ENCODE measurements at regions not wholly inside any gene's neighbourhood (a gene's known extent, or its start where the extent isn't known, plus 50 kb on each side); places are given as distances from the start of the nearest gene placed in this dataset.

DNA sequence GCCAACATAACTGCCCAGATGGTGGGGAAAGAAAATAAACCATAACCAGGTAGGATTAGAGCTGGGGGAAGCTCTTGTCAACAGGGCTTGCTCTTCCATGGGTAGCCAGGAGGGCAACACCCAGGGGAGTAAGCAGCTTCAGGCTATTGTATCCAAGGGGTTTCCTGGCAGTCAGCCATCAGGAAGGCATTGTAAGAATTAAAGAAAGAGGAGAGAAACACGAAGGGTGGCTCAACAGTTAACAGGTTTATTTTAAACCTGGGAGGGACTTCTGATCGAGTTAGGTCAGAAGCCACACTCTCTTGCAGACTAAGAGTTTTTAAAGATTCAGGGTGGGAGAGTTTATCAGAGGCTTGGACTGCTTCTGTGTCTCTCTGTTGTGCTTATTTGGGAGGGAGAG is 114.2 kb downstream of the QRSL1 start:
- TF ChIP-seq, protein P1, sequence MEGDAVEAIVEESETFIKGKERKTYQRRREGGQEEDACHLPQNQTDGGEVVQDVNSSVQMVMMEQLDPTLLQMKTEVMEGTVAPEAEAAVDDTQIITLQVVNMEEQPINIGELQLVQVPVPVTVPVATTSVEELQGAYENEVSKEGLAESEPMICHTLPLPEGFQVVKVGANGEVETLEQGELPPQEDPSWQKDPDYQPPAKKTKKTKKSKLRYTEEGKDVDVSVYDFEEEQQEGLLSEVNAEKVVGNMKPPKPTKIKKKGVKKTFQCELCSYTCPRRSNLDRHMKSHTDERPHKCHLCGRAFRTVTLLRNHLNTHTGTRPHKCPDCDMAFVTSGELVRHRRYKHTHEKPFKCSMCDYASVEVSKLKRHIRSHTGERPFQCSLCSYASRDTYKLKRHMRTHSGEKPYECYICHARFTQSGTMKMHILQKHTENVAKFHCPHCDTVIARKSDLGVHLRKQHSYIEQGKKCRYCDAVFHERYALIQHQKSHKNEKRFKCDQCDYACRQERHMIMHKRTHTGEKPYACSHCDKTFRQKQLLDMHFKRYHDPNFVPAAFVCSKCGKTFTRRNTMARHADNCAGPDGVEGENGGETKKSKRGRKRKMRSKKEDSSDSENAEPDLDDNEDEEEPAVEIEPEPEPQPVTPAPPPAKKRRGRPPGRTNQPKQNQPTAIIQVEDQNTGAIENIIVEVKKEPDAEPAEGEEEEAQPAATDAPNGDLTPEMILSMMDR (IDR thresholded peaks at IDR 0.05; ENCODE audit: low read depth, low read length, missing input control): no peak
- TF ChIP-seq, protein P2, sequence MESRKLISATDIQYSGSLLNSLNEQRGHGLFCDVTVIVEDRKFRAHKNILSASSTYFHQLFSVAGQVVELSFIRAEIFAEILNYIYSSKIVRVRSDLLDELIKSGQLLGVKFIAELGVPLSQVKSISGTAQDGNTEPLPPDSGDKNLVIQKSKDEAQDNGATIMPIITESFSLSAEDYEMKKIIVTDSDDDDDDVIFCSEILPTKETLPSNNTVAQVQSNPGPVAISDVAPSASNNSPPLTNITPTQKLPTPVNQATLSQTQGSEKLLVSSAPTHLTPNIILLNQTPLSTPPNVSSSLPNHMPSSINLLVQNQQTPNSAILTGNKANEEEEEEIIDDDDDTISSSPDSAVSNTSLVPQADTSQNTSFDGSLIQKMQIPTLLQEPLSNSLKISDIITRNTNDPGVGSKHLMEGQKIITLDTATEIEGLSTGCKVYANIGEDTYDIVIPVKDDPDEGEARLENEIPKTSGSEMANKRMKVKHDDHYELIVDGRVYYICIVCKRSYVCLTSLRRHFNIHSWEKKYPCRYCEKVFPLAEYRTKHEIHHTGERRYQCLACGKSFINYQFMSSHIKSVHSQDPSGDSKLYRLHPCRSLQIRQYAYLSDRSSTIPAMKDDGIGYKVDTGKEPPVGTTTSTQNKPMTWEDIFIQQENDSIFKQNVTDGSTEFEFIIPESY (IDR thresholded peaks at IDR 0.05): no peak
- TF ChIP-seq TAF1 (conservative IDR thresholded peaks at IDR 0.05) (no peak), GABPA (IDR thresholded peaks at IDR 0.05 in 1 of 2, conservative IDR thresholded peaks at IDR 0.05 in 1 of 2) (no peak), FOXA1 (IDR thresholded peaks at IDR 0.05) (no peak), JUND (IDR thresholded peaks at IDR 0.05) (no peak), YY1 (IDR thresholded peaks at IDR 0.05) (no peak)
- TF ChIP-seq, protein P3, sequence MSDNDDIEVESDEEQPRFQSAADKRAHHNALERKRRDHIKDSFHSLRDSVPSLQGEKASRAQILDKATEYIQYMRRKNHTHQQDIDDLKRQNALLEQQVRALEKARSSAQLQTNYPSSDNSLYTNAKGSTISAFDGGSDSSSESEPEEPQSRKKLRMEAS (IDR thresholded peaks at IDR 0.05): no peak
